ENCODE measurements at regions not wholly inside any gene's neighbourhood (a gene's known extent, or its start where the extent isn't known, plus 50 kb on each side); places are given as distances from the start of the nearest gene placed in this dataset.

- Histone ChIP-seq H2BK12ac (ENCODE audit: low read length in 2 of 2) (no peak overlapping the region), H3K27me3 (ENCODE audit: control insufficient read depth in 1 of 2, insufficient read depth in 1 of 2, low read length in 2 of 2) (peaks cover 0 to 50% of the 10 kb centered on the region in 2 experiments), H2BK120ac (ENCODE audit: low read depth, low read length) (no peak overlapping the region), H2BK5ac (ENCODE audit: low read depth, low read length, poor library complexity, severe bottlenecking) (no peak overlapping the region), H3K36me3 (ENCODE audit: control insufficient read depth in 1 of 2, insufficient read depth in 2 of 2, low read depth in 1 of 2, low read length in 2 of 2) (no peaks in the 10 kb centered on the region), H3K79me1 (replicated peaks; ENCODE audit: low read length, poor library complexity, severe bottlenecking) (no peaks in the 10 kb centered on the region), H3K4me3 (ENCODE audit: insufficient read depth in 1 of 2, low read depth in 1 of 2, low read length in 2 of 2) (no peak overlapping the region), H3K4me2 (ENCODE audit: low read length, poor library complexity, severe bottlenecking) (no peak overlapping the region), H3K4me1 (ENCODE audit: control insufficient read depth, insufficient read depth, low read depth, low read length) (peaks cover 1% of the 10 kb centered on the region), H2AFZ (ENCODE audit: low read depth, low read length) (no peak overlapping the region), H2AK5ac (ENCODE audit: low read length, severe bottlenecking) (no peak overlapping the region), H3K14ac (ENCODE audit: low read length in 2 of 2) (no peak overlapping the region), H3K9ac (ENCODE audit: low read length) (no peak overlapping the region), H2BK15ac (ENCODE audit: low read depth, poor library complexity, severe bottlenecking) (no peak overlapping the region), H3K27ac (ENCODE audit: low read length, poor library complexity, severe bottlenecking) (no peak overlapping the region), H3K18ac (ENCODE audit: low read depth in 1 of 2, low read length in 2 of 2) (no peak overlapping the region), H3K9me3 (ENCODE audit: control insufficient read depth, low read length) (no peaks in the 10 kb centered on the region), H3K4ac (ENCODE audit: low read depth in 1 of 2, low read length in 2 of 2) (no peak overlapping the region), H4K91ac (ENCODE audit: low read length) (no peak overlapping the region), H3K23ac (ENCODE audit: low read length in 2 of 2) (no peak overlapping the region), H4K8ac (ENCODE audit: low read length) (no peak overlapping the region)
- no peak for DNase-seq
- 77% methylated on average over 17 of the region's 17 CpGs for WGBS
These were observed 140.1 kb upstream of the PPP1R26 start for GRCh38 chr9:135339378-135339973.

- no peak overlapping the region for H2AFZ ChIP-seq (ENCODE audit: low read depth, low read length)
- H3K4me1 ChIP-seq (ENCODE audit: control insufficient read depth, insufficient read depth, low read depth, low read length) = peaks cover 1% of the 10 kb centered on the region
- H3K27ac ChIP-seq (ENCODE audit: low read length, poor library complexity, severe bottlenecking) = no peak overlapping the region
- no peak overlapping the region for H3K23ac ChIP-seq (ENCODE audit: low read length in 2 of 2)
- no peak overlapping the region for H3K14ac ChIP-seq (ENCODE audit: low read length in 2 of 2)
- no peak overlapping the region for H3K18ac ChIP-seq (ENCODE audit: low read depth in 1 of 2, low read length in 2 of 2)
- no peak overlapping the region for H2BK120ac ChIP-seq (ENCODE audit: low read depth, low read length)
- no peak overlapping the region for H3K4ac ChIP-seq (ENCODE audit: low read depth in 1 of 2, low read length in 2 of 2)
- H2BK15ac ChIP-seq (ENCODE audit: low read depth, poor library complexity, severe bottlenecking) = no peak overlapping the region
- H3K27me3 ChIP-seq (ENCODE audit: control insufficient read depth in 1 of 2, insufficient read depth in 1 of 2, low read length in 2 of 2) = peaks cover 0 to 57% of the 10 kb centered on the region in 2 experiments
- no peak for DNase-seq
- WGBS = 40% methylated on average over 8 of the region's 12 CpGs
- no peak overlapping the region for H2AK5ac ChIP-seq (ENCODE audit: low read length, severe bottlenecking)
- H3K9me3 ChIP-seq (ENCODE audit: control insufficient read depth, low read length) = no peaks in the 10 kb centered on the region
- H3K4me3 ChIP-seq (ENCODE audit: insufficient read depth in 1 of 2, low read depth in 1 of 2, low read length in 2 of 2) = no peak overlapping the region
- H3K4me2 ChIP-seq (ENCODE audit: low read length, poor library complexity, severe bottlenecking) = no peak overlapping the region
- no peak overlapping the region for H2BK12ac ChIP-seq (ENCODE audit: low read length in 2 of 2)
- H3K9ac ChIP-seq (ENCODE audit: low read length) = no peak overlapping the region
- no peak overlapping the region for H4K8ac ChIP-seq (ENCODE audit: low read length)
- H2BK5ac ChIP-seq (ENCODE audit: low read depth, low read length, poor library complexity, severe bottlenecking) = no peak overlapping the region
- no peaks in the 10 kb centered on the region for H3K79me1 ChIP-seq (replicated peaks; ENCODE audit: low read length, poor library complexity, severe bottlenecking)
- no peaks in the 10 kb centered on the region for H3K36me3 ChIP-seq (ENCODE audit: control insufficient read depth in 1 of 2, insufficient read depth in 2 of 2, low read depth in 1 of 2, low read length in 2 of 2)
- no peak overlapping the region for H4K91ac ChIP-seq (ENCODE audit: low read length)
These were observed 139.4 kb upstream of the PPP1R26 start for GRCh38 chr9:135340143-135340655.

GRCh38 chr9:135340726-135341475 lies 138.7 kb upstream of the PPP1R26 start:
- Histone ChIP-seq H2BK15ac (ENCODE audit: low read depth, poor library complexity, severe bottlenecking) (no peak overlapping the region), H3K9ac (ENCODE audit: low read length) (no peak overlapping the region), H3K23ac (ENCODE audit: low read length in 2 of 2) (no peak overlapping the region), H3K79me1 (replicated peaks; ENCODE audit: low read length, poor library complexity, severe bottlenecking) (no peaks in the 10 kb centered on the region), H3K4me2 (ENCODE audit: low read length, poor library complexity, severe bottlenecking) (no peak overlapping the region), H3K4me3 (ENCODE audit: insufficient read depth in 1 of 2, low read depth in 1 of 2, low read length in 2 of 2) (no peak overlapping the region), H2BK120ac (ENCODE audit: low read depth, low read length) (no peak overlapping the region), H3K27me3 (ENCODE audit: control insufficient read depth in 1 of 2, insufficient read depth in 1 of 2, low read length in 2 of 2) (peaks cover 0 to 64% of the 10 kb centered on the region in 2 experiments), H3K4ac (ENCODE audit: low read depth in 1 of 2, low read length in 2 of 2) (no peak overlapping the region), H3K4me1 (ENCODE audit: control insufficient read depth, insufficient read depth, low read depth, low read length) (peaks cover 1% of the 10 kb centered on the region), H4K8ac (ENCODE audit: low read length) (no peak overlapping the region), H3K18ac (ENCODE audit: low read depth in 1 of 2, low read length in 2 of 2) (no peak overlapping the region), H2BK5ac (ENCODE audit: low read depth, low read length, poor library complexity, severe bottlenecking) (no peak overlapping the region), H3K9me3 (ENCODE audit: control insufficient read depth, low read length) (no peaks in the 10 kb centered on the region), H4K91ac (ENCODE audit: low read length) (no peak overlapping the region), H2BK12ac (ENCODE audit: low read length in 2 of 2) (no peak overlapping the region), H3K27ac (ENCODE audit: low read length, poor library complexity, severe bottlenecking) (no peak overlapping the region), H2AK5ac (ENCODE audit: low read length, severe bottlenecking) (no peak overlapping the region), H3K14ac (ENCODE audit: low read length in 2 of 2) (no peak overlapping the region), H2AFZ (ENCODE audit: low read depth, low read length) (no peak overlapping the region), H3K36me3 (ENCODE audit: control insufficient read depth in 1 of 2, insufficient read depth in 2 of 2, low read depth in 1 of 2, low read length in 2 of 2) (no peaks in the 10 kb centered on the region)
- DNase-seq = no peak
- 82% methylated on average over 20 of the region's 20 CpGs for WGBS

- Histone ChIP-seq H3K4ac (ENCODE audit: low read depth in 1 of 2, low read length in 2 of 2) (no peak overlapping the region), H3K27ac (ENCODE audit: low read length, poor library complexity, severe bottlenecking) (no peak overlapping the region), H3K4me3 (ENCODE audit: insufficient read depth in 1 of 2, low read depth in 1 of 2, low read length in 2 of 2) (no peak overlapping the region), H2BK15ac (ENCODE audit: low read depth, poor library complexity, severe bottlenecking) (no peak overlapping the region), H3K9ac (ENCODE audit: low read length) (no peak overlapping the region), H3K23ac (ENCODE audit: low read length in 2 of 2) (no peak overlapping the region), H3K27me3 (ENCODE audit: control insufficient read depth in 1 of 2, insufficient read depth in 1 of 2, low read length in 2 of 2) (peaks cover 0 to 72% of the 10 kb centered on the region in 2 experiments), H3K9me3 (ENCODE audit: control insufficient read depth, low read length) (no peaks in the 10 kb centered on the region), H3K14ac (ENCODE audit: low read length in 2 of 2) (no peak overlapping the region), H3K4me2 (ENCODE audit: low read length, poor library complexity, severe bottlenecking) (no peak overlapping the region), H3K4me1 (ENCODE audit: control insufficient read depth, insufficient read depth, low read depth, low read length) (peaks cover 1% of the 10 kb centered on the region), H4K91ac (ENCODE audit: low read length) (no peak overlapping the region), H2BK5ac (ENCODE audit: low read depth, low read length, poor library complexity, severe bottlenecking) (no peak overlapping the region), H3K18ac (ENCODE audit: low read depth in 1 of 2, low read length in 2 of 2) (no peak overlapping the region), H3K36me3 (ENCODE audit: control insufficient read depth in 1 of 2, insufficient read depth in 2 of 2, low read depth in 1 of 2, low read length in 2 of 2) (no peaks in the 10 kb centered on the region), H3K79me1 (replicated peaks; ENCODE audit: low read length, poor library complexity, severe bottlenecking) (no peaks in the 10 kb centered on the region), H2BK12ac (ENCODE audit: low read length in 2 of 2) (no peak overlapping the region), H2BK120ac (ENCODE audit: low read depth, low read length) (no peak overlapping the region), H4K8ac (ENCODE audit: low read length) (no peak overlapping the region), H2AK5ac (ENCODE audit: low read length, severe bottlenecking) (no peak overlapping the region), H2AFZ (ENCODE audit: low read depth, low read length) (no peak overlapping the region)
- WGBS = 76% methylated on average over 13 of the region's 13 CpGs
- no peak for DNase-seq
These were observed 137.9 kb upstream of the PPP1R26 start for GRCh38 chr9:135341612-135342169.

Measured in mesenchymal stem cell (in vitro differentiated cells and primary cell).